ENCODE measurements at regions not wholly inside any gene's neighbourhood (a gene's known extent, or its start where the extent isn't known, plus 50 kb on each side); places are given as distances from the start of the nearest gene placed in this dataset.

- Histone ChIP-seq H3K79me2 (ENCODE audit: insufficient read depth, low read length) (no peaks in the 10 kb centered on the region), H3K23ac (ENCODE audit: insufficient read length, low read depth, low read length) (no peak overlapping the region), H4K5ac (ENCODE audit: insufficient read length, low read depth, low read length) (no peak overlapping the region), H3K27me3 (ENCODE audit: insufficient read depth, low read length) (no peaks in the 10 kb centered on the region), H3K9me3 (ENCODE audit: control insufficient read depth, low read depth, low read length) (no peaks in the 10 kb centered on the region), H4K8ac (replicated peaks; ENCODE audit: insufficient read length, low read depth, low read length) (no peak overlapping the region), H4K20me1 (ENCODE audit: control insufficient read depth, insufficient read depth, insufficient read length) (no peaks in the 10 kb centered on the region), H3K27ac (ENCODE audit: insufficient read length, low read depth, low read length) (no peak overlapping the region), H3K14ac (ENCODE audit: insufficient read depth, low read length) (no peak overlapping the region), H3K4me1 (ENCODE audit: insufficient read depth, low read length) (no peaks in the 10 kb centered on the region), H3K9ac (ENCODE audit: extremely low read depth, insufficient read length, low read length) (no peak overlapping the region), H3K4ac (ENCODE audit: low read depth, low read length) (no peak overlapping the region), H2AK5ac (ENCODE audit: insufficient read length, low read length) (no peak overlapping the region), H2AFZ (ENCODE audit: low read length) (no peak overlapping the region), H2BK12ac (ENCODE audit: insufficient read length, low read depth, low read length) (no peak overlapping the region), H3K23me2 (ENCODE audit: insufficient read length, low read depth, low read length, poor library complexity, severe bottlenecking) (no peaks in the 10 kb centered on the region), H2BK120ac (ENCODE audit: low read depth, low read length, poor library complexity, severe bottlenecking) (no peak overlapping the region), H2BK5ac (ENCODE audit: insufficient read length, low read length) (no peak overlapping the region), H2BK15ac (ENCODE audit: low read depth, low read length) (no peak overlapping the region), H3K56ac (ENCODE audit: insufficient read length, low read depth, low read length) (no peak overlapping the region), H2BK20ac (ENCODE audit: low read depth, low read length, poor library complexity, severe bottlenecking) (no peak overlapping the region), H3T11ph (ENCODE audit: low read length) (no peak overlapping the region), H3K79me1 (ENCODE audit: insufficient read depth, low read depth, low read length, poor library complexity, severe bottlenecking) (no peaks in the 10 kb centered on the region), H3K4me2 (ENCODE audit: insufficient read depth, insufficient read length, low read length) (no peak overlapping the region), H4K91ac (ENCODE audit: insufficient read length, low read depth, low read length) (no peak overlapping the region), H3K18ac (ENCODE audit: insufficient read length, low read depth, low read length) (no peak overlapping the region)
- no peaks in the 10 kb centered on the region for H3K36me3 Mint-ChIP-seq (ENCODE audit: insufficient read depth in 1 of 3, low read depth in 3 of 3)
- no CpG with 5 or more reads among the region's 4 CpGs for WGBS (ENCODE audit: extremely low coverage, insufficient read length, low lambda C conversion rate)
- no peaks in the 10 kb centered on the region; the same call in 1 of the 2 replicates for H3K27me3 Mint-ChIP-seq (ENCODE audit: low read depth)
- no peak for DNase-seq
- no peak for TF ChIP-seq CTCF (conservative IDR thresholded peaks at IDR 0.05)
- H3K9me3 Mint-ChIP-seq = no peaks in the 10 kb centered on the region
- peak overlapping the region in 1 of 3 experiments; percentile 32; a peak in 2 of 7 replicates for H3K27ac Mint-ChIP-seq
- peaks cover 5 to 8% of the 10 kb centered on the region in 2 experiments; a peak in 3 of 4 replicates for H3K4me1 Mint-ChIP-seq
- H3K4me3 Mint-ChIP-seq = no peak overlapping the region
These were observed 641.0 kb upstream of the ARGLU1 start for GRCh38 chr13:107208889-107209288.

All from H9 (cell line).